ENCODE measurements at regions not wholly inside any gene's neighbourhood (a gene's known extent, or its start where the extent isn't known, plus 50 kb on each side); places are given as distances from the start of the nearest gene placed in this dataset.

DNA sequence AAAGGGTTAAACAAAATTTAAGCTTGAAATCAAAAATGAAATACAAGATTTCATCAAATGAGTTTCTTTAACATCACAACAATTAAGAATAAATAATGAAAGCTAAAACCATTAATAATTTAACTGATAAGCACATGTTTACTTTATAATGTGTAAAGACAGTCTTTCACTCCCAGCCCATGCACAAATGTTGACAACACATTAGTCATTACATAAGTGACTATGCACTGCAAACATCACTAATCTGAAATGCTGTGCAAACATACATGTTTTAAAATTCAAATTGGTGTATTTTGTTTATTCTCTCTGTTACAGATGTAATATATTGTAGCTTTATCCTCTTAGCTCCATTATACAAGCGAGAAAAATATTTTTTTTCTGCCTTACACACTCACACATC is 220.6 kb upstream of the CPXCR1 start:
- no peak overlapping the region for H3K27ac ChIP-seq
- TF ChIP-seq, protein P1, sequence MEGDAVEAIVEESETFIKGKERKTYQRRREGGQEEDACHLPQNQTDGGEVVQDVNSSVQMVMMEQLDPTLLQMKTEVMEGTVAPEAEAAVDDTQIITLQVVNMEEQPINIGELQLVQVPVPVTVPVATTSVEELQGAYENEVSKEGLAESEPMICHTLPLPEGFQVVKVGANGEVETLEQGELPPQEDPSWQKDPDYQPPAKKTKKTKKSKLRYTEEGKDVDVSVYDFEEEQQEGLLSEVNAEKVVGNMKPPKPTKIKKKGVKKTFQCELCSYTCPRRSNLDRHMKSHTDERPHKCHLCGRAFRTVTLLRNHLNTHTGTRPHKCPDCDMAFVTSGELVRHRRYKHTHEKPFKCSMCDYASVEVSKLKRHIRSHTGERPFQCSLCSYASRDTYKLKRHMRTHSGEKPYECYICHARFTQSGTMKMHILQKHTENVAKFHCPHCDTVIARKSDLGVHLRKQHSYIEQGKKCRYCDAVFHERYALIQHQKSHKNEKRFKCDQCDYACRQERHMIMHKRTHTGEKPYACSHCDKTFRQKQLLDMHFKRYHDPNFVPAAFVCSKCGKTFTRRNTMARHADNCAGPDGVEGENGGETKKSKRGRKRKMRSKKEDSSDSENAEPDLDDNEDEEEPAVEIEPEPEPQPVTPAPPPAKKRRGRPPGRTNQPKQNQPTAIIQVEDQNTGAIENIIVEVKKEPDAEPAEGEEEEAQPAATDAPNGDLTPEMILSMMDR (conservative IDR thresholded peaks at IDR 0.05), result no peak

DNA sequence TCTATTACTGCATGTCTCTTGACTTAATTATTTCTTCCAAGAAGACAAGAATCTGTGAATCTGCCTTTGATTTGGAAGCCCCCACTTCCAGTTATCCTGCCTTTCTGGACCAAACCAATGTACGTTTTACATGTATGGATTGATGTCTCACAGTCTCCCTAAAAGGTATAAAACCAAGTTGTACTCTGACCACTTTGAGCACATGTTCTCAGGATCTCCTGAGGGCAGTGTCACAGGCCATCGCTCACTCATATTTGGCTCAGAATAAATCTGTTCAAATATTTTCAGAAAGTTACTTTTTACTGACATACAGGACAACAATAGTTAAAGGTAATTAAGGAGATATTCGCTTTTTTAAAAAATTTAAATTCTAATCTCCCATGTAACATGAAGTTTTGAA is 188.6 kb upstream of the CPXCR1 start:
- no peak overlapping the region for H3K27ac ChIP-seq
- TF ChIP-seq, protein P1 (conservative IDR thresholded peaks at IDR 0.05), result no peak

DNA sequence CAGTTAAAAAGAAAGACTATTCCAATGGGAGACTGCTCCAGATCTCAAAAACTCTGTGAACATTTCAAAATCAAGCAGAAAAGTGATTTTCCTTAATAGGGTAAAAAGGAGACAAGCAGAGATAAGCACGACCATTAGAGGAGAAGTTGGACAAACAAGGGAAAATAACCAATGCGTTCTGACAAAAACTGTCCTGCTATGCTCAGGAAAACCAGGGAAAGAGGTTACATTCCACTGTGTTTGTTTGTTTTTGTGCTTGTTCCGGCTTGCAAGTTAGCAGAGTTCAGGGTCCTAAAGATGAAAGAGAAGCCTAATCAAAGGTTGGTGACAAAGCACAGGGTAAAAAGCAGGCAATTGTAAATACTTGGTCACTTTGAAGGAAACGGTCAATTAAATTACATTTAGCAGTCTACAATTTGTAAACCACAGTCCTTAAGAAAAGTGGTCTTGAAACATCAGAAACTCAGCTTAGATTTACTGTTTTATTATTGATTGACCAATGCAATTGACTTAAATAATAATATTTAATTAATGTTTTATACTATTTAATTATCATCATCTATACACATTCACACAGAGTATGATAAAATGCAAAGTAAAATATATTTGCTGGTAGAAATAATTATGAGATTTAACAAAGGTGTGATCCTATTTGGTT is 186.2 kb upstream of the CPXCR1 start:
- TF ChIP-seq, protein P1 (conservative IDR thresholded peaks at IDR 0.05), result no peak
- no peak overlapping the region for H3K27ac ChIP-seq

DNA sequence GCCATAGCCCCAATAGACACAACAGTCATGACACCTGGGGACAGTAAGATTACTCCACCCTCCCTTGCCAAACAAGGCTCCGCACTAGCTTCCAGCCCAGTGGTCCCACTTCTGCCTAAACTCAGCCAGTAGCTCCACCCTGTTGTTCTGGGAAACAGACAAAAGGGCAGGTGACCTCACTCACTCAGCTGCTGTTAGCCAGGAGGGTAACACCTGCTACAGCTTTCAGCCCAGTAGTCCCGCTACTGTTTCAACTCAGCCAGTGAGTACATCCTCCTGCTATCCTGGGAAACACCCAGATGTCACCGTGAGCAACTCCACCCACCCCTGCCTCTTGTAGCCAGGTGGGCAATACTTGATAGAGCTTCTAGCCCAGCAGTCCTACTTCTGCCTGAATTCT is 162.7 kb upstream of the CPXCR1 start:
- H3K27ac ChIP-seq, result no peak overlapping the region
- TF ChIP-seq, protein P1 (conservative IDR thresholded peaks at IDR 0.05), result no peak

DNA sequence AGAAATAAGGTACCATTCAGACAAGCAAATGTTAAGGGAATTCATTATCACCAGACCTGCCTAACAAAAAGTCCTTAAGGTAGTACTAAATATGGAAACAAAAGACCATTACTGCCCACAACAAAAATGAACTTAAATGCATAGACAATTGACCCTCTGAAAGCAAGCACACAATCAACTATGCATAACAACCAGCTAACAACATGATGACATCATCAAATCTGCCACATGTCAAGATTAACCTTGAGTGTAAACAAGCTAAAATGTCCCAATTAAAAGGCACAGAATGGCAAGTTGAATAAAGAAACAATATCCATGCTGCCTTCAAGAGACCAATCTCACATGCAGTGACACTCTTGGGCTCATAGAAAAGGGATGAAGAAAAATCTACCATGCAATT is 160.7 kb upstream of the CPXCR1 start:
- TF ChIP-seq, protein P1 (conservative IDR thresholded peaks at IDR 0.05), result no peak
- no peak overlapping the region for H3K27ac ChIP-seq

DNA sequence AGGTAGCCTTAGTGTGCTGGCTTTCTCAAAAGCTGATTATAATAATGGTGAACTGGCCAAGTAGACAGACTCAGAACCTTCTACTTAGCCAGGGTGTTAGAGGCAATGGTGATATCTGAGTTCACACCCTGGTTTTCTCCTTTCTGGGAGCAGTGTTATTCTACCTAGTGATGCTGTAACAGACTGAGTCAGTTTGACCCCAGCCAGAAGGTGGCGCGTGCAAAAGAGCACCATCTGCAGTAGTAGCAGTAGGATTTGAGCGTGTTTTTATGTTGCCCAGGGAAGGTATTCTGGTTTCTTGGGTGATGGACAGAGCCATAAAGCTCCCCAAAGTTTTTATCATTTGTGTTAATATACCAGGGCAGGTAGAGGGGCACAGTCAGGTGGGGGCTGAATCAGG is 143.8 kb upstream of the CPXCR1 start:
- no peak overlapping the region for H3K27ac ChIP-seq
- TF ChIP-seq, protein P1 (conservative IDR thresholded peaks at IDR 0.05), result no peak

DNA sequence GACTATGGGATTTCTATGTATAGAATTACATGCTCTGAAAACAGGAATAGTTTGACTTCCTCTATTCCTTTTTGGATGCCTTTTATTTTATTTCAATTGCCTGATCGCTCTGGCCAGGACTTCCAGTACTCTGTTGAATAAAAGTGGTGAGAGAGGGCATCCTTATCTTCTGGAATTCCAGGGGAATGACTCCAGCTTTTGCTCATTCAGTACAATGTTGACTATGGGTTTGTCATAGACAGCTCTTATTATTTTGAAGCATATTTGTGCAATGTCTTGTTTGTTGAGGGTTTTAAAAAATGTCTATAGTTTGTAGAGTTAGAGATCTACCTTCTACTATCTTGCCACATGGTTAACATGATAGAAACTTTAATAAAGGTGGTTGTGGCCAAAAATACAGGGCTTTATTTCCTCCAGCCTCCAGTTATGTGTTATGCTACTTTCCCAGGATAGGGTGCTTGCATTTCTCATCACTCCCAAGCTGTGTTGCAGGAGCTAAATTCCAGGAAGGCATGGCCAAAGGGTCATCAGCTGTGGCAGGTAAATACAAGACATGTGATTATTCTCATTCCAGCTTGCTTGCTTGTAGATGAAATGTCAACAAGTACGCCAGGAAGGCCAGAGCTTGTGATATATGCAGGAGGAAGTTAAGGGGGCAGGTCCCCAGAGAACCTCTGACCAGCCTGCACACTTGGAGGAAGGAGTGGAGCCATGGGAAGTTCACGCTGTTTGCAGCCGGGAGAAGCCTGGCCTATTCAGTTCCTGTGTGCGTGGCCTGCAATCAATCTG is 142.4 kb upstream of the CPXCR1 start:
- TF ChIP-seq, protein P1 (conservative IDR thresholded peaks at IDR 0.05), result no peak
- no peak overlapping the region for H3K27ac ChIP-seq
